ENCODE measurements at regions not wholly inside any gene's neighbourhood (a gene's known extent, or its start where the extent isn't known, plus 50 kb on each side); places are given as distances from the start of the nearest gene placed in this dataset.

DNA sequence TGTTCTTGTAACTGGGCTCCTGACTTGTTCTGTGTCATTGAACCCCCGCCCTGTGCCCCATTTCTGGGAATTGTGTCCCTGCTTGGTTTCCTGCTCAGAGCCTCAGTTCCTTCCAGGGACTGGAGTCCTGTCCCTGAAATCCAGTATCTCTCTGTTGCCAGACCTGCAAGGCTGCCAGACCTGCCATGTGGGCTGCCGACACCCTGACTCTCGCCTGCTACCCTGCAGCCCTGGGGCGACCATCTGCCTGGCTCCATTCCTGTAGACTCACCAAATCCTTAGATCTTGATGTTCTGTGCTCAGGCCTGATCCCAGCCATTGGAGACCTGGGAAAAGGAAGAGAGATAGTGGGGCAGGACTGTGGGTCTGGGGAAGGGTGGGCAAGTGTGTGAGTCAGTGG, 383.3 kb upstream of the PROX1 start:
- no peaks in the 10 kb centered on the region for H3K27me3 ChIP-seq (ENCODE audit: control insufficient read depth, insufficient read depth, low read length)
- H3K36me3 ChIP-seq (ENCODE audit: control insufficient read depth, insufficient read depth, low read length), result no peaks in the 10 kb centered on the region
- H3K9me3 ChIP-seq (ENCODE audit: control insufficient read depth, insufficient read depth, low read depth, low read length), result no peaks in the 10 kb centered on the region
- DNase-seq (ENCODE audit: low read depth, low spot score), result no peak
- H3K4me1 ChIP-seq (ENCODE audit: control insufficient read depth, insufficient read depth, low read length), result no peaks in the 10 kb centered on the region
- POLR2A ChIA-PET, result no interaction called here
- no TSS peak for BruUV-seq (replicated peaks)
- TF ChIP-seq SIN3A (IDR thresholded peaks at IDR 0.05; ENCODE audit: borderline replicate concordance, insufficient read depth, low read depth, low read length) (no peak), POLR2AphosphoS5 (IDR thresholded peaks at IDR 0.05; ENCODE audit: low read depth, low read length) (no peak), TCF7L2 (IDR thresholded peaks at IDR 0.05; ENCODE audit: low read depth, low read length) (no peak)
- TF ChIP-seq, protein P1, sequence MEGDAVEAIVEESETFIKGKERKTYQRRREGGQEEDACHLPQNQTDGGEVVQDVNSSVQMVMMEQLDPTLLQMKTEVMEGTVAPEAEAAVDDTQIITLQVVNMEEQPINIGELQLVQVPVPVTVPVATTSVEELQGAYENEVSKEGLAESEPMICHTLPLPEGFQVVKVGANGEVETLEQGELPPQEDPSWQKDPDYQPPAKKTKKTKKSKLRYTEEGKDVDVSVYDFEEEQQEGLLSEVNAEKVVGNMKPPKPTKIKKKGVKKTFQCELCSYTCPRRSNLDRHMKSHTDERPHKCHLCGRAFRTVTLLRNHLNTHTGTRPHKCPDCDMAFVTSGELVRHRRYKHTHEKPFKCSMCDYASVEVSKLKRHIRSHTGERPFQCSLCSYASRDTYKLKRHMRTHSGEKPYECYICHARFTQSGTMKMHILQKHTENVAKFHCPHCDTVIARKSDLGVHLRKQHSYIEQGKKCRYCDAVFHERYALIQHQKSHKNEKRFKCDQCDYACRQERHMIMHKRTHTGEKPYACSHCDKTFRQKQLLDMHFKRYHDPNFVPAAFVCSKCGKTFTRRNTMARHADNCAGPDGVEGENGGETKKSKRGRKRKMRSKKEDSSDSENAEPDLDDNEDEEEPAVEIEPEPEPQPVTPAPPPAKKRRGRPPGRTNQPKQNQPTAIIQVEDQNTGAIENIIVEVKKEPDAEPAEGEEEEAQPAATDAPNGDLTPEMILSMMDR (IDR thresholded peaks at IDR 0.05), result no peak
- TF ChIP-seq, protein P2, sequence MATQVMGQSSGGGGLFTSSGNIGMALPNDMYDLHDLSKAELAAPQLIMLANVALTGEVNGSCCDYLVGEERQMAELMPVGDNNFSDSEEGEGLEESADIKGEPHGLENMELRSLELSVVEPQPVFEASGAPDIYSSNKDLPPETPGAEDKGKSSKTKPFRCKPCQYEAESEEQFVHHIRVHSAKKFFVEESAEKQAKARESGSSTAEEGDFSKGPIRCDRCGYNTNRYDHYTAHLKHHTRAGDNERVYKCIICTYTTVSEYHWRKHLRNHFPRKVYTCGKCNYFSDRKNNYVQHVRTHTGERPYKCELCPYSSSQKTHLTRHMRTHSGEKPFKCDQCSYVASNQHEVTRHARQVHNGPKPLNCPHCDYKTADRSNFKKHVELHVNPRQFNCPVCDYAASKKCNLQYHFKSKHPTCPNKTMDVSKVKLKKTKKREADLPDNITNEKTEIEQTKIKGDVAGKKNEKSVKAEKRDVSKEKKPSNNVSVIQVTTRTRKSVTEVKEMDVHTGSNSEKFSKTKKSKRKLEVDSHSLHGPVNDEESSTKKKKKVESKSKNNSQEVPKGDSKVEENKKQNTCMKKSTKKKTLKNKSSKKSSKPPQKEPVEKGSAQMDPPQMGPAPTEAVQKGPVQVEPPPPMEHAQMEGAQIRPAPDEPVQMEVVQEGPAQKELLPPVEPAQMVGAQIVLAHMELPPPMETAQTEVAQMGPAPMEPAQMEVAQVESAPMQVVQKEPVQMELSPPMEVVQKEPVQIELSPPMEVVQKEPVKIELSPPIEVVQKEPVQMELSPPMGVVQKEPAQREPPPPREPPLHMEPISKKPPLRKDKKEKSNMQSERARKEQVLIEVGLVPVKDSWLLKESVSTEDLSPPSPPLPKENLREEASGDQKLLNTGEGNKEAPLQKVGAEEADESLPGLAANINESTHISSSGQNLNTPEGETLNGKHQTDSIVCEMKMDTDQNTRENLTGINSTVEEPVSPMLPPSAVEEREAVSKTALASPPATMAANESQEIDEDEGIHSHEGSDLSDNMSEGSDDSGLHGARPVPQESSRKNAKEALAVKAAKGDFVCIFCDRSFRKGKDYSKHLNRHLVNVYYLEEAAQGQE (IDR thresholded peaks at IDR 0.05; ENCODE audit: insufficient read depth in 1 of 2, low read depth in 2 of 2, low read length in 1 of 2), result no peak
- ATAC-seq, result no peak
- intact Hi-C loops (cut with micrococcal nuclease; ENCODE audit: unreplicated experiment), result no loop called here
- H3K4me3 ChIP-seq (ENCODE audit: low read depth in 2 of 2, low read length in 2 of 2), result no peak overlapping the region
- in situ Hi-C loops (cut with HindIII; ENCODE audit: low pct_unique_long_range_greater_than_20kb, low sequenced_read_pairs), result no loop called here
- CTCF ChIA-PET, result no interaction called here
- H3K27ac ChIP-seq (ENCODE audit: low read length), result no peak overlapping the region

- Histone ChIP-seq H3K36me3 (ENCODE audit: control insufficient read depth, insufficient read depth, low read length) (no peaks in the 10 kb centered on the region), H3K27ac (ENCODE audit: low read length) (no peak overlapping the region), H3K4me3 (ENCODE audit: low read depth in 2 of 2, low read length in 2 of 2) (no peak overlapping the region), H3K9me3 (ENCODE audit: control insufficient read depth, insufficient read depth, low read depth, low read length) (no peaks in the 10 kb centered on the region), H3K4me1 (ENCODE audit: control insufficient read depth, insufficient read depth, low read length) (no peaks in the 10 kb centered on the region), H3K27me3 (ENCODE audit: control insufficient read depth, insufficient read depth, low read length) (no peaks in the 10 kb centered on the region)
- POLR2A ChIA-PET, result no interaction called here
- DNase-seq (ENCODE audit: low read depth, low spot score), result no peak
- intact Hi-C loops (cut with micrococcal nuclease; ENCODE audit: unreplicated experiment), result no loop called here
- in situ Hi-C loops (cut with HindIII; ENCODE audit: low pct_unique_long_range_greater_than_20kb, low sequenced_read_pairs), result no loop called here
- no TSS peak for BruUV-seq (replicated peaks)
- ATAC-seq, result no peak
- TF ChIP-seq POLR2AphosphoS5 (IDR thresholded peaks at IDR 0.05; ENCODE audit: low read depth, low read length) (no peak), TCF7L2 (IDR thresholded peaks at IDR 0.05; ENCODE audit: low read depth, low read length) (no peak), SIN3A (IDR thresholded peaks at IDR 0.05; ENCODE audit: borderline replicate concordance, insufficient read depth, low read depth, low read length) (no peak)
- TF ChIP-seq, protein P1 (IDR thresholded peaks at IDR 0.05), result no peak
- TF ChIP-seq, protein P2 (IDR thresholded peaks at IDR 0.05; ENCODE audit: insufficient read depth in 1 of 2, low read depth in 2 of 2, low read length in 1 of 2), result no peak
- CTCF ChIA-PET, result no interaction called here
Observed at GRCh38 chr1:213605732-213606131, 382.0 kb upstream of the PROX1 start.

All from Panc1 (cell line).